ENCODE measurements at regions not wholly inside any gene's neighbourhood (a gene's known extent, or its start where the extent isn't known, plus 50 kb on each side); places are given as distances from the start of the nearest gene placed in this dataset.

- BruUV-seq (replicated peaks), result no TSS peak
- ChIA-PET POLR2A (no interaction called here), CTCF (no interaction called here), RAD21 (ENCODE audit: low non-redundant PET in 1 of 2, low total read pairs in 2 of 2, uncharacterized antibody in 2 of 2, unreplicated experiment in 2 of 2) (no interaction called here)
- Histone ChIP-seq H3K4me3 (replicated peaks in 1 of 2; ENCODE audit: low read depth in 1 of 2, low read length in 2 of 2) (no peak overlapping the region), H3K27ac (ENCODE audit: low read depth, low read length) (no peak overlapping the region), H3K9me2 (ENCODE audit: insufficient read depth) (no peaks in the 10 kb centered on the region), H3K4me2 (ENCODE audit: low read length) (no peak overlapping the region), H3K9me3 (ENCODE audit: control insufficient read depth in 1 of 2, insufficient read depth in 1 of 2, low read depth in 1 of 2, low read length in 2 of 2) (no peaks in the 10 kb centered on the region), H3K9ac (ENCODE audit: low read length) (no peak overlapping the region), H3K4me1 (ENCODE audit: control insufficient read depth in 1 of 2, insufficient read depth in 2 of 2, low read length in 2 of 2) (peaks cover 13 to 15% of the 10 kb centered on the region in 2 experiments), H3K36me3 (ENCODE audit: control insufficient read depth in 1 of 2, insufficient read depth in 2 of 2, low read length in 2 of 2) (no peaks in the 10 kb centered on the region), H3K79me2 (ENCODE audit: insufficient read depth, low read length) (no peaks in the 10 kb centered on the region), H3K27me3 (ENCODE audit: insufficient read depth, low read length) (no peaks in the 10 kb centered on the region), H2AFZ (ENCODE audit: low read depth, low read length, poor library complexity, severe bottlenecking) (no peak overlapping the region), H4K20me1 (ENCODE audit: insufficient read depth) (no peaks in the 10 kb centered on the region)
- DNase-seq (ENCODE audit: low read depth, low spot score), result no peak
- no peak for ATAC-seq
- no peak for TF ChIP-seq EGR1 (IDR thresholded peaks at IDR 0.05; ENCODE audit: low read depth)
- no peak for TF ChIP-seq YY1 (IDR thresholded peaks at IDR 0.05; ENCODE audit: extremely low read depth, insufficient replicate concordance, low read depth, low read length)
- no peak for TF ChIP-seq ELF1 (IDR thresholded peaks at IDR 0.05; ENCODE audit: borderline replicate concordance, low read depth)
- TF ChIP-seq ZNF274 (IDR thresholded peaks at IDR 0.05; ENCODE audit: low read depth, low read length), result no peak
- TF ChIP-seq FOSL1 (IDR thresholded peaks at IDR 0.05; ENCODE audit: low read depth), result no peak
- TF ChIP-seq EZH2phosphoT487 (IDR thresholded peaks at IDR 0.05; ENCODE audit: borderline replicate concordance), result no peak
- TF ChIP-seq, protein P1, sequence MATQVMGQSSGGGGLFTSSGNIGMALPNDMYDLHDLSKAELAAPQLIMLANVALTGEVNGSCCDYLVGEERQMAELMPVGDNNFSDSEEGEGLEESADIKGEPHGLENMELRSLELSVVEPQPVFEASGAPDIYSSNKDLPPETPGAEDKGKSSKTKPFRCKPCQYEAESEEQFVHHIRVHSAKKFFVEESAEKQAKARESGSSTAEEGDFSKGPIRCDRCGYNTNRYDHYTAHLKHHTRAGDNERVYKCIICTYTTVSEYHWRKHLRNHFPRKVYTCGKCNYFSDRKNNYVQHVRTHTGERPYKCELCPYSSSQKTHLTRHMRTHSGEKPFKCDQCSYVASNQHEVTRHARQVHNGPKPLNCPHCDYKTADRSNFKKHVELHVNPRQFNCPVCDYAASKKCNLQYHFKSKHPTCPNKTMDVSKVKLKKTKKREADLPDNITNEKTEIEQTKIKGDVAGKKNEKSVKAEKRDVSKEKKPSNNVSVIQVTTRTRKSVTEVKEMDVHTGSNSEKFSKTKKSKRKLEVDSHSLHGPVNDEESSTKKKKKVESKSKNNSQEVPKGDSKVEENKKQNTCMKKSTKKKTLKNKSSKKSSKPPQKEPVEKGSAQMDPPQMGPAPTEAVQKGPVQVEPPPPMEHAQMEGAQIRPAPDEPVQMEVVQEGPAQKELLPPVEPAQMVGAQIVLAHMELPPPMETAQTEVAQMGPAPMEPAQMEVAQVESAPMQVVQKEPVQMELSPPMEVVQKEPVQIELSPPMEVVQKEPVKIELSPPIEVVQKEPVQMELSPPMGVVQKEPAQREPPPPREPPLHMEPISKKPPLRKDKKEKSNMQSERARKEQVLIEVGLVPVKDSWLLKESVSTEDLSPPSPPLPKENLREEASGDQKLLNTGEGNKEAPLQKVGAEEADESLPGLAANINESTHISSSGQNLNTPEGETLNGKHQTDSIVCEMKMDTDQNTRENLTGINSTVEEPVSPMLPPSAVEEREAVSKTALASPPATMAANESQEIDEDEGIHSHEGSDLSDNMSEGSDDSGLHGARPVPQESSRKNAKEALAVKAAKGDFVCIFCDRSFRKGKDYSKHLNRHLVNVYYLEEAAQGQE (IDR thresholded peaks at IDR 0.05; ENCODE audit: low read depth), result no peak
- TF ChIP-seq SIN3A (IDR thresholded peaks at IDR 0.05; ENCODE audit: low read depth), result no peak
- TF ChIP-seq POLR2A (IDR thresholded peaks at IDR 0.05; ENCODE audit: borderline replicate concordance, extremely low read depth, insufficient read depth, insufficient read length), result no peak
- no peak for TF ChIP-seq RAD21 (IDR thresholded peaks at IDR 0.05; ENCODE audit: low read depth)
- intact Hi-C loops (cut with micrococcal nuclease), result no loop called here
Measured at GRCh38 chr15:38066612-38067011, 132.2 kb downstream of the TMCO5A start.

Measured in HCT116 (cell line).